NT2/D1 (cell line): ENCODE measurements at regions not wholly inside any gene's neighbourhood (a gene's known extent, or its start where the extent isn't known, plus 50 kb on each side); places are given as distances from the start of the nearest gene placed in this dataset.

Experiments
- SUZ12 ChIP-seq: IDR thresholded peaks from 2 replicates; pipeline ENCODE4 v1.6.1; 2011; ENCODE audit not compliant: insufficient read length, insufficient read depth; ENCODE audit errors: extremely low read depth
- YY1 ChIP-seq: IDR thresholded peaks from 2 replicates; pipeline ENCODE4 v1.6.1; 2011; ENCODE audit not compliant: insufficient read length, insufficient read depth
- ZNF274 ChIP-seq: IDR thresholded peaks from 2 replicates; pipeline ENCODE4 v1.6.1; 2011; ENCODE audit warnings: mild to moderate bottlenecking, low read depth, low read length

- TF ChIP-seq ZNF274 (no peak), YY1 (no peak), SUZ12 (no peak)
Observed at GRCh38 chr2:121976926-121977325, 221.5 kb downstream of the TSN start.
